WI38 (cell line): ENCODE measurements at regions not wholly inside any gene's neighbourhood (a gene's known extent, or its start where the extent isn't known, plus 50 kb on each side); places are given as distances from the start of the nearest gene placed in this dataset.

Experiments
- H3K4me3 ChIP-seq: 2 replicates; pipeline ENCODE4 v1.5.1; 2011; ENCODE audit warnings: low read depth, mild to moderate bottlenecking, control low read depth, low read length
- CTCF ChIP-seq: IDR thresholded peaks from 2 replicates; pipeline ENCODE4 v1.5.1; 2012; ENCODE audit warnings: low read depth, mild to moderate bottlenecking, control low read depth, low read length

DNA sequence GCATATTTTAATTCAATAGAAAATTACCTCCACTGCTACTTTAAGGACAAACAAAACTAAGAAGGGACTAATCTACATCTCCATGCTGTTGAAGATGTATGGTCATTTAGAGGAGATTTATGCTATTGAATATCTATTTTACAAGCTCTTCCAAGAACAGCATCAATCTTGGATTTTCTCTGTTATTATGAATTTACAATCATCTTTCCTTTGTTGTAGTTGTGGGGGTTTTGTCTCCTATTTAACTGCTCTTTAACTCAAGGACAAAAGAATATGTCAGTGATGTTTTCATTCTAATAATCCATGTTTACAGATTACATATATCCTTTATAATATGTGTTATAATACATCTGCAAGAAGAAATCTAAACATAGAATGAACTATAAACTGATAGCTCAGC, 907.8 kb downstream of the ROBO2 start:
- H3K4me3 ChIP-seq, result no peak overlapping the region
- TF ChIP-seq CTCF, result no peak

- no peak overlapping the region for H3K4me3 ChIP-seq
- no peak for TF ChIP-seq CTCF
These were observed 927.7 kb downstream of the ROBO2 start for GRCh38 chr3:77967621-77968020.

GRCh38 chr3:77976079-77976478, 936.2 kb downstream of the ROBO2 start:
- TF ChIP-seq CTCF, result no peak
- no peak overlapping the region for H3K4me3 ChIP-seq

DNA sequence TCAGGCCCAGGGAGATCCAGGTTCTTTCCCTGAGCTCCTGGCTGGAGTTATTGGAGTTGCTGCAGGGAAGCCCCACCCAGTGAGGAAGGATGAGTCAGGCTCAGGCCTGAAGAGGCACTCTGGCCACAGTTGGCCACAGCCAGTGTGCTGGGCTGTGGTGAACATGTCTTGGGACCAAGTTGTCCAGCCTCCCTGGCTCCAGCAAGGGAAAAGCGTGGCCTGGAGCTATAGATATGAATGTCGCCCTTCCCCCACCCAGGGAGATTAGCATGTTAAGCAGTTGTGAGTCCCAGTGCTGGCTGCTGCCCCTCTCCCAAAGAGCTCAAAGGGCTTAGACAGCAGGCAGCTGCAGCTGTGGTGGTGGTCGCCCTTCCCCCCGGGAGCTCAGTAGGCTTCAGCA, 963.2 kb downstream of the ROBO2 start:
- TF ChIP-seq CTCF, result no peak
- H3K4me3 ChIP-seq, result no peak overlapping the region

GRCh38 chr3:78004571-78004970, 964.7 kb downstream of the ROBO2 start:
- no peak overlapping the region for H3K4me3 ChIP-seq
- no peak for TF ChIP-seq CTCF

DNA sequence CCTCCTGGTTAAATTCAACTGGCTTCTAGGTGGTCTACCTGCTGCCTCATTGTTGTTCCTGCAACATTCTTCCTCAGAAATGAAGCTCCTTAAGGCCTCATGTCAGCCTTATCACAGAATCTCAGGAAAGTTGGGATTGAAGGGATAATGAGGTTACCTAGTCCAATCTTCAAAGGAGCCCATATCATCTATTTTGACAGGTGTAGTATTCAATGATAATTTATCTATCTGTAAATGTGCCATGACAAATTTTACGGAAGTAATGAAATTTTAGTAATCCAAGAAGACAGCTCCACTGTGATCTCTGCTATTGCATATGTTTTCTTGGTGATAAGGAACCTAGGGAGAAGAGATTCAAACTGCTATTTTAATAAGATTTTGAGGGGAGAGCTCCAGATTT, 973.8 kb downstream of the ROBO2 start:
- no peak for TF ChIP-seq CTCF
- no peak overlapping the region for H3K4me3 ChIP-seq

GRCh38 chr3:78015856-78016255, 976.0 kb downstream of the ROBO2 start:
- H3K4me3 ChIP-seq, result no peak overlapping the region
- no peak for TF ChIP-seq CTCF
